ENCODE measurements at regions not wholly inside any gene's neighbourhood (a gene's known extent, or its start where the extent isn't known, plus 50 kb on each side); places are given as distances from the start of the nearest gene placed in this dataset.
"Not testable (repeated sequence)": the region's sequence is repeated elsewhere in the genome, so short reads cannot be mapped to it uniquely, and the experiment has no call there.

DNA sequence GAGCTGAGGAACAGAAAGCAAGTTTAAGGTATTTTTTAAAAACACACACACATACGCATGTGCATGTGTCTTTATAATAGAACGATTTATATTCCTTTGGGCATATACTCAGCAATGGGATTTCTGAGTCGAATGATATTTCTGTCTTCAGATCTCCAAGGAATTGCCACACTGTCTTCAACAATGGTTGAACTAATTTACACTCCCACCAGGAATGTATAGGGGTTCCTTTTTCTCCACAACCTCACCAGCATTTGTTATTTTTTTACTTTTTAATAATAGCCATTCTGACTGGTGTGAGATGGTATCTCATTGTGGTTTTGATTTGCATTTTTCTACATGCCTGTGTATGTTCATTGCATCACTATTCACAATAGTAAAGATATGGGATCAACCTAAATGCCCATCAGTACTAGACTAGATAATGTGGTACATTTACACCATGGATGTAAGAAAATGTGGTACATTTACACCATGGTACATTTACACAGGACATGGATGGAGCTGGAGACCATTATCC is 60.3 kb upstream of the MAP3K1 start:
- TF ChIP-seq YY1 (IDR thresholded peaks at IDR 0.05; ENCODE audit: insufficient read depth, insufficient read length) (no peak), ZNF274 (IDR thresholded peaks at IDR 0.05; ENCODE audit: low read depth, low read length) (no peak), SUZ12 (IDR thresholded peaks at IDR 0.05; ENCODE audit: extremely low read depth, insufficient read depth, insufficient read length) (no peak)
- no peak for DNase-seq (ENCODE audit: low read depth, low spot score)
- no peak overlapping the region for H3K9ac ChIP-seq (ENCODE audit: insufficient read length, low read depth)
- no peaks in the 10 kb centered on the region for H3K27me3 ChIP-seq (ENCODE audit: insufficient read depth, insufficient read length)
- H3K4me3 ChIP-seq (ENCODE audit: insufficient read length, low read depth) = no peak overlapping the region
- H3K4me1 ChIP-seq (ENCODE audit: insufficient read depth, insufficient read length) = no peaks in the 10 kb centered on the region
- H3K9me3 ChIP-seq (ENCODE audit: insufficient read depth, low read length) = peaks cover 14% of the 10 kb centered on the region
- no peaks in the 10 kb centered on the region for H3K36me3 ChIP-seq (ENCODE audit: insufficient read depth, insufficient read length, low read length)

DNA sequence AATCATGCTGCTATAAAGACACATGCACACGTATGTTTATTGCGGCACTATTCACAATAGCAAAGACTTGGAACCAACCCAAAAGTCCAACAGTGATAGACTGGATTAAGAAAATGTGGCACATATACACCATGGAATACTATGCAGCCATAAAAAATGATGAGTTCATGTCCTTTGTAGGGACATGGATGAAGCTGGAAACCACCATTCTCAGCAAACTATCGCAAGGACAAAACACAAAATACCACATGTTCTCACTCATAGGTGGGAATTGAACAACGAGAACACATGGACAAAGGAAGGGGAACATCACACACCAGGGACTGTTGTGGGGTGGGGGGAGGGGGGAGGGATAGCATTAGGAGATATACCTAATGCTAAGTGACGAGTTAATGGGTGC is 61.8 kb upstream of the MAP3K1 start:
- not testable (repeated sequence) for H3K4me1 ChIP-seq (ENCODE audit: insufficient read depth, insufficient read length); DNase-seq (ENCODE audit: low read depth, low spot score); H3K9ac ChIP-seq (ENCODE audit: insufficient read length, low read depth); H3K27me3 ChIP-seq (ENCODE audit: insufficient read depth, insufficient read length); H3K36me3 ChIP-seq (ENCODE audit: insufficient read depth, insufficient read length, low read length); H3K4me3 ChIP-seq (ENCODE audit: insufficient read length, low read depth)
- peaks cover 14% of the 10 kb centered on the region for H3K9me3 ChIP-seq (ENCODE audit: insufficient read depth, low read length)

DNA sequence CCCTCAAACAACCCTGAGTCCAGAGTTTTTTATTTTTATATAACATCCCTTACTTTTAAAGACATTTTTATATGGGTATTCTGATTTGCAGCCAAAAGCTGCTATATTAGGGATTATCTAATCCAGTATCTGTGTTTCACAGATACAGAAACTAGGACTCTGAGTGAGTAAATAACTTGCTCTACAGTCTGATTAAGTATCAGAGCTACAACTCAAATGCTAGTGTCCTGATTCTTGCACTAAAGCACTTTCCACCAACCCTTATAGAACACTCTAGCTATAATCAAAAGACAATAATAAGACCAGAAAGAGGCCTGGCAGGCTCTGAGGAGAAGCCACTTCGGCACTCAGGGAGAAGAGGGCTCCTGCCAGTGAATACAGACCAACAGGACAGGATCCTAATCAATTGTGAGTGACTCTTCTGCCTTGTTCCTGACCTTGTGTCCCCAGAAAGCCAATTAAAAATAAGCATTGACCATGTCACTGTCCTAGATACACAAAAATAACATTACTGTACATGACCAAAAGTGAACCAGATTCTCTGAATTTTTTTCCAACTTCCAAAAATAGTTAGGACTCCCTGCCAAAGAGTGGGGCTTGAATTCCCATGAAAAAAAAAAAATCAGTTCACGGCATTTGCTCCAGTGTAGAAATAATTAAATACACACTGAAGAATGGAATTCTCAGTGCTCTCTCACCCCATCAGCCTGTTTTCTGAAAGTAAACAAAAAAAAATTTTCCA is 63.6 kb upstream of the MAP3K1 start:
- no peaks in the 10 kb centered on the region for H3K4me1 ChIP-seq (ENCODE audit: insufficient read depth, insufficient read length)
- no peaks in the 10 kb centered on the region for H3K27me3 ChIP-seq (ENCODE audit: insufficient read depth, insufficient read length)
- H3K36me3 ChIP-seq (ENCODE audit: insufficient read depth, insufficient read length, low read length) = no peaks in the 10 kb centered on the region
- peaks cover 14% of the 10 kb centered on the region for H3K9me3 ChIP-seq (ENCODE audit: insufficient read depth, low read length)
- no peak overlapping the region for H3K4me3 ChIP-seq (ENCODE audit: insufficient read length, low read depth)
- no peak overlapping the region for H3K9ac ChIP-seq (ENCODE audit: insufficient read length, low read depth)
- no peak for TF ChIP-seq YY1 (IDR thresholded peaks at IDR 0.05; ENCODE audit: insufficient read depth, insufficient read length)
- no peak for TF ChIP-seq SUZ12 (IDR thresholded peaks at IDR 0.05; ENCODE audit: extremely low read depth, insufficient read depth, insufficient read length)
- no peak for TF ChIP-seq ZNF274 (IDR thresholded peaks at IDR 0.05; ENCODE audit: low read depth, low read length)
- no peak for DNase-seq (ENCODE audit: low read depth, low spot score)

DNA sequence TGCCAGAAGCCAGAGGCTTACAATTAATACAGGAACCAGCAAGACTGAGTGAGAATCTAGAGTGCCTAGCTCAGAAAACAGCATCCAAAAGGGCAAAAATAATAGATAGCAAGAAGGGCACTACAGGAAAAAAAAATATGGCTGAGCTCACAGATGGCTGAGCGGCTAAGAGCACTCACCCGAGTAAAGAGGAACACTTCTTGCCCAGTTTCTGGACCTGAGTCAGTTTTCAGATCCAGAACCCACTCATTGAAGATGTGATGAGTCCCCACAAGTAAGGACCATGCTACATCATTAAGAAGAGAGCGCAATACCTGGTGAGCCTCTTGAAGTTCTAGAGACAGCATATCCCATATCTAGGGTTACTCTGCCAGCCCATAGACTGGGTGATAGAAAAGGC is 65.5 kb upstream of the MAP3K1 start:
- TF ChIP-seq ZNF274 (IDR thresholded peaks at IDR 0.05; ENCODE audit: low read depth, low read length) = no peak
- TF ChIP-seq YY1 (IDR thresholded peaks at IDR 0.05; ENCODE audit: insufficient read depth, insufficient read length) = no peak
- TF ChIP-seq SUZ12 (IDR thresholded peaks at IDR 0.05; ENCODE audit: extremely low read depth, insufficient read depth, insufficient read length) = no peak
- Histone ChIP-seq H3K9ac (ENCODE audit: insufficient read length, low read depth) (no peak overlapping the region), H3K4me1 (ENCODE audit: insufficient read depth, insufficient read length) (no peaks in the 10 kb centered on the region), H3K36me3 (ENCODE audit: insufficient read depth, insufficient read length, low read length) (no peaks in the 10 kb centered on the region), H3K27me3 (ENCODE audit: insufficient read depth, insufficient read length) (no peaks in the 10 kb centered on the region), H3K9me3 (ENCODE audit: insufficient read depth, low read length) (peaks cover 14% of the 10 kb centered on the region), H3K4me3 (ENCODE audit: insufficient read length, low read depth) (no peak overlapping the region)
- DNase-seq (ENCODE audit: low read depth, low spot score) = no peak

DNA sequence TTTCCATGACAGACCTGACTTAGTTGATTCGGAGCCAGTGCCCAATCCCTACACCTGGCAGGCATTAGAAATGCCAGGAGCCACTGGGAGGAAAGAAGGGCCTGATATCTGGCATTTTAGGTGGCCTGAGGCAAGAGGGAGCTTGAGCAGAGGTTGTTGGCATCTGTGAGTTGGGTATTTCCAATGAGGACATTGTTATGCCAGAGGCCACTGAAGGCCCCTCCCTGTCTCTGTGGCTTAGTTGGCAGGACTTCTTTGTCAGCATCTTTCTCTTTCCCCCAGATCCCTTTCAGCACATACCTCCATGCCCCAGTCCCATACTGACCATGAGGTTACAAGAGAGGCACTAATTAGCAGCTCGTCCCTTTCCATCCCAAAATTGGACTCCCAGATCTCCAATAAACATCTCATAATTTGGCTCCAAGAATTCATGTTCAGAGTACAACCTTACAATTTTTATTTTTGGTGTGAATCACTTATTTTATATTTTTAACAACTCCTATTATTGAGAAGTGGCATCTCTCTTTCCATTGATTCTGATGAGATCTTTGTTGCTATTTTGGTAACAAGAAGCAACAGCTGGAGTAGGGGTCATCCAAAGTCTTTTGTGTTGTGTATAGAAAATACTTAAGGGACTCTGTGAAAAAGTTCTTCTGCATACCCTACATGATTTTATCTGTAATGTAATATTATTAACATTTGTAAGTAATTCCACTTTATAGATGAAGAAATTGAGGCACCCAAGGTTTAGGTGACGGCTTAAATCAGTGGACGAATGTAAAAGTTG is 68.6 kb upstream of the MAP3K1 start:
- no peak for TF ChIP-seq YY1 (IDR thresholded peaks at IDR 0.05; ENCODE audit: insufficient read depth, insufficient read length)
- no peak for TF ChIP-seq SUZ12 (IDR thresholded peaks at IDR 0.05; ENCODE audit: extremely low read depth, insufficient read depth, insufficient read length)
- no peak for TF ChIP-seq ZNF274 (IDR thresholded peaks at IDR 0.05; ENCODE audit: low read depth, low read length)
- H3K9me3 ChIP-seq (ENCODE audit: insufficient read depth, low read length) = no peaks in the 10 kb centered on the region
- no peaks in the 10 kb centered on the region for H3K36me3 ChIP-seq (ENCODE audit: insufficient read depth, insufficient read length, low read length)
- no peak overlapping the region for H3K9ac ChIP-seq (ENCODE audit: insufficient read length, low read depth)
- no peaks in the 10 kb centered on the region for H3K27me3 ChIP-seq (ENCODE audit: insufficient read depth, insufficient read length)
- no peak for DNase-seq (ENCODE audit: low read depth, low spot score)
- H3K4me3 ChIP-seq (ENCODE audit: insufficient read length, low read depth) = no peak overlapping the region
- H3K4me1 ChIP-seq (ENCODE audit: insufficient read depth, insufficient read length) = no peaks in the 10 kb centered on the region

DNA sequence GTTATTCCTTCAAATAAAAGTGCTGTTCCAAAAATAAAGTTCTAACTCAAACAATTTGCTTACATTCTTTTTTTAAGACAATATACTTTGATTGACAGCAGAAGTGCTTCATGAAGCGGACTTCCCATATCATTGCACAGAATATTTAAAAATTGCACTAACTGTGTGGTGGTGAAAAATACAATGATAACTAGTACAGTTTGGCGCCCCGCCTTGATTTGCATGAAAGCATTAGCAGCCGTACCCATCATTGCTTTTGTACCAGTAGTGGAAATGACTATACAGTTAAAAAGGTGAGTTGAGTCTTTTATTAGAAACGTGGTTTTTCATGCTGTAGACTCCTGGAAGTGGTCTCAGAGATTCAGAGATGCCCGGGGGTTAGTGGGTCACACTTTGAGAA is 69.5 kb upstream of the MAP3K1 start:
- no peaks in the 10 kb centered on the region for H3K27me3 ChIP-seq (ENCODE audit: insufficient read depth, insufficient read length)
- no peak for DNase-seq (ENCODE audit: low read depth, low spot score)
- TF ChIP-seq SUZ12 (IDR thresholded peaks at IDR 0.05; ENCODE audit: extremely low read depth, insufficient read depth, insufficient read length) (no peak), YY1 (IDR thresholded peaks at IDR 0.05; ENCODE audit: insufficient read depth, insufficient read length) (no peak), ZNF274 (IDR thresholded peaks at IDR 0.05; ENCODE audit: low read depth, low read length) (no peak)
- H3K4me3 ChIP-seq (ENCODE audit: insufficient read length, low read depth) = no peak overlapping the region
- no peaks in the 10 kb centered on the region for H3K9me3 ChIP-seq (ENCODE audit: insufficient read depth, low read length)
- no peaks in the 10 kb centered on the region for H3K4me1 ChIP-seq (ENCODE audit: insufficient read depth, insufficient read length)
- no peak overlapping the region for H3K9ac ChIP-seq (ENCODE audit: insufficient read length, low read depth)
- H3K36me3 ChIP-seq (ENCODE audit: insufficient read depth, insufficient read length, low read length) = no peaks in the 10 kb centered on the region

DNA sequence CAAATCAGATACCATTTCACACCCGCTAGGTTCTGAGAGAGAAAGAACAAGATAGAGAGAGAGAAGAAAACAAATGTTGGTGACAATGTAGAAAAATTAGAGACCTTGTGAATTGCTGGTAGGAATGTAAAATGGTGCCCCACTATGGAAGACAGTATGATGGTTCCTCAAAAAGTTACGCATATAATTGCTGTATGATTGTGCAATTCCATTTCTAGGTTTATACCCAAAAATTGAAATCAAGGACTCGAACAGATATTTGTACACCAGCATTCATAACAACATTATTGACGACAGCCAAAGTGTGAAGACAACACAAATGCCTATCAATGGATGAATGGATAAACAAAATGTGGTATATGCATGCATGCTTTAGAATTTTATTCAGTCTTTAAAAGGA is 74.5 kb upstream of the MAP3K1 start:
- H3K9ac ChIP-seq (ENCODE audit: insufficient read length, low read depth) = no peak overlapping the region
- H3K4me3 ChIP-seq (ENCODE audit: insufficient read length, low read depth) = no peak overlapping the region
- H3K4me1 ChIP-seq (ENCODE audit: insufficient read depth, insufficient read length) = no peaks in the 10 kb centered on the region
- no peak for DNase-seq (ENCODE audit: low read depth, low spot score)
- no peak for TF ChIP-seq YY1 (IDR thresholded peaks at IDR 0.05; ENCODE audit: insufficient read depth, insufficient read length)
- no peaks in the 10 kb centered on the region for H3K27me3 ChIP-seq (ENCODE audit: insufficient read depth, insufficient read length)
- H3K36me3 ChIP-seq (ENCODE audit: insufficient read depth, insufficient read length, low read length) = no peaks in the 10 kb centered on the region
- no peaks in the 10 kb centered on the region for H3K9me3 ChIP-seq (ENCODE audit: insufficient read depth, low read length)

All from NT2/D1 (cell line).